GM12874 (cell line): ENCODE measurements at regions not wholly inside any gene's neighbourhood (a gene's known extent, or its start where the extent isn't known, plus 50 kb on each side); places are given as distances from the start of the nearest gene placed in this dataset.

Source experiments
- CTCF ChIP-seq: IDR thresholded peaks from 2 replicates; pipeline ENCODE4 v1.5.1; 2011; ENCODE audit warnings: low read depth, mild to moderate bottlenecking, control low read depth, low read length, moderate library complexity; ENCODE audit not compliant: insufficient read depth

- TF ChIP-seq CTCF, result no peak
These were observed 99.8 kb upstream of the SSBP2 start for GRCh38 chr5:81850501-81851357.

DNA sequence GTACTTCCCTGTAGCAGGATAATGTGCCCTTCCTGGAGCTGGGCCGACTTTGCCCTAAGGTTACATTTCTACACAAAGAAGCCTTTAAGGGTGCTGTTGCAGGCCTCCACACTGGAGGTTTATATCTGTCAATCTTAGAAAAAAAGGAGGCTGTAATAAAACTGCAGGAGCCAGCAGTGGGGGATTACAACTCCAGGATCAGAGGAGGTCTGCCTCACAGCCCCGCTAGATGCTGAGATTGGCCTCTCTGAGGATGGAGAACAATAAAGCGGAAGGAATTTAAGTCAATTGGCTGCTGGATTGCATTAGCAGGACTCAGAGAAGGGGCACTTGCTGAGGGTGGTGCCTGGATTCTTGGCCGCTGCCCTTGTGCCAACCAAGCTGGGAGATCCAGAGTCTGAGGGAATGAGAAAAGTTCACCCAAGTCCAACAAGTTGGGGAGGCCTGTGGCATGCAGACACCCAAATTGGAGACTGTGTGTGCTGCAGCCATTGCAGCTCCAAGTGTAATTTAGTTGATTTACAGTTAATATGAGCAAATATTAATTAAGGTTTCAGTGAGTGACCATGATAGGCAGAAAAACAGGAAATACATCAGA lies 99.0 kb upstream of the SSBP2 start:
- TF ChIP-seq CTCF, result no peak

DNA sequence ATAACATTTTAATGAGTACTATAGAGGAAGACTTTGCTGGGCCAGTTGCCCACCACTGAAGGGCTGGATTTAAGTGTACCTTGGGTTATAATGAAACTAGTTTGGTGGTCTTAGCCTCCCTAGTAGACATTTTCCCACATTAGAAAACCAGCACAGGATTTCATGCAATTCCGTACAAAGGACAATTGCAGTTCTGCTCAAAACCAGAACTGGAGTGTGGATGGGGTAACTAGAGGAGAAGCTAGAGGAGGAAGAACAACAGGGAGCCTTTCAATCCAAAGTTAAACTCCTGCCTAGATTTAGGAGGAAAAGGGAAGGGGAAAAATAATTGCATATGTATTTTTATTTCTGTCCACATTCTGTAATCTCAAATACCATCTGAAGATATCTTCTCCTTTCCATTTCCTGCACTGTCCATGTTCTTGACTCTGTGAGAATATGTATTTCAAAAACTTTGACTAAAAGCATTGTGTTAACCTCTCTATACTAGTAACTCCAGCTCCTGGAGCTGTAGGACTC lies 97.5 kb upstream of the SSBP2 start:
- TF ChIP-seq CTCF, result no peak

DNA sequence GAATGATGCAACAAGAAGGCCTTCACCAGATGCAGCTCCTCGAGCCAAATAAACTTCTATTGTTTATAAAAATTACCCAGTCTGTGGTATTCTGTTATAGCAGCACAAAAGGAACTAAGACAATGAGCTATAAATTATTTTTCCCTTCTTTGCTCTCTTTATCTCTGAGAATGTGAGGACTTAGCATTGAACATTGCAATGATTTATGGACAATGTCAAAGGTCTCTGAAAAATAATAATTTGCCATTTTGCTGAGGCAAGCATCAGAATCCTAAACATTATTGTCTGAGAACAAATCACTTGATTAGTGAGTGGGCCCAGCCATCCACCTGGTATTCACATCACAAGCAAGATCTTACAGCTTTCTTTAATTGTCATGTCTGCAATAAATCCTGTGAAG lies 95.4 kb upstream of the SSBP2 start:
- TF ChIP-seq CTCF, result no peak

DNA sequence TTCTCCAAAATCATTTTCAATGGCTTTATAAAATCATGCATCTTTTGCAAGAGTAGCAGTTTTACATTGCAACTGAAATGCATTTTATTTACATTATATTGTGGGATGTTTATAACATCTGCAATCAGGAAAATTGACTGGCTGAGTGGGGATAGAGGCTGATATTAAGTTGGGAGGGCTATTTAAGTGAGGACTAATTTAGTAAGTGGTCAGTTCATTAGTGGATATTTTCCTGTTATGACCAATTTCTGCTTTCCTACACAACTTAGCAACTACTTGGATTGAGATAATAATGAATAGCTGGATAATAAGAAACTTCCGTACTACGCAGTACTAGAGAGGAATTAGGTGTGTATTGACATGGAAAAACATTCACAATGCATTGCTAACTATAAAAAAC lies 92.9 kb upstream of the SSBP2 start:
- TF ChIP-seq CTCF, result no peak

DNA sequence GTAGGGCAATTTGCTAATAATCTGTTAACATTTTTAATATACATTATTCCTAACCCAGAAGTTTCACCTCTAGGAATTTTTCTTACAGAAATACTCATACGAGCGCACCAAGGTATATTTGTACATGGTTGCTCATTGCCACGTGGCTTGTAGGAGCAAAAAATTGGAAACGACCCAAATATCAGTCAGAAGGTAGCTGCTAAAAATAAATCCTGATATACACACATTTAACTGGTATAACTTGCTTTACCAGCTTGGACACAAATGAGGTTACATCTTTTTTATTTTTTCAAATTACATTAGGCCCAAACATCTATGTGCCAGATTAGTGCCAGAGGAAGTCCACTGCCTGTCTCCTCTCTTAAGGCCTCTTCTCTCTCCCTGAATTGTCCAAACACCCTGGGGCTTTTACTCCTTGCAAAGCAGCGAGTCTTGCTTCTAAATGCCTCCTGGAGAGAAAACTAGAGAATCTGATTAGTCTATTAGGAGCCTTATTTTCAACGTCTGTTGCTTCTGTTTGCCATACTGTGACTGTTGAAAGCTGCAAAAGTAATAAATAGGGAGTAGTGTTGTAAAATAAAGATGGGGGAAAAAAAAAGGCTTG lies 92.0 kb upstream of the SSBP2 start:
- no peak for TF ChIP-seq CTCF

GRCh38 chr5:81839034-81839433 lies 88.1 kb upstream of the SSBP2 start:
- TF ChIP-seq CTCF, result no peak
